GM19397 (cell line): ENCODE measurements at regions not wholly inside any gene's neighbourhood (a gene's known extent, or its start where the extent isn't known, plus 50 kb on each side); places are given as distances from the start of the nearest gene placed in this dataset.
"Not testable (repeated sequence)": the region's sequence is repeated elsewhere in the genome, so short reads cannot be mapped to it uniquely, and the experiment has no call there.

ENCODE experiments used
- ATAC-seq: cut with Tn5 transposase; IDR thresholded peaks from one replicate; pipeline ENCODE4 v1.9.1; 2021; ENCODE audit warnings: mild to moderate bottlenecking, moderate library complexity; ENCODE audit not compliant: unreplicated experiment

DNA sequence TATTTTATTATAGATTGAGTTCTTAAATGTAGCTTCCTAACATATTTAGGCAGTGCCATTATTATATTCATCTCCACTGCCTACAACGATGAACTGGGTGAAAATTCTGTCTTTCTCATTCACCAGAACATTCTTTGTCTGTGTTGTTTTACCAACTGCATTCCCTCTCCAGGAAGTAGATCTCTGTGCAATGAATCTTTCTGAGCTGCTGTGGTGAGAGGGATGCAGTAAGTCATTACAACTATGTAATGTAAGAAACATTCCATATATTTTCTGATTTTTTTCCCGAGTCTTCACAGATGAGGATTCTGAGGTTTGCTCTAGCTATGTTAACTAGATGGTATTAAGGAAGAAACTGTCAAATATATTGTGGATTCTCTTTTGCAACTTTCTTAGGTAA is 811.9 kb upstream of the PCDH7 start:
- ATAC-seq: no peak

DNA sequence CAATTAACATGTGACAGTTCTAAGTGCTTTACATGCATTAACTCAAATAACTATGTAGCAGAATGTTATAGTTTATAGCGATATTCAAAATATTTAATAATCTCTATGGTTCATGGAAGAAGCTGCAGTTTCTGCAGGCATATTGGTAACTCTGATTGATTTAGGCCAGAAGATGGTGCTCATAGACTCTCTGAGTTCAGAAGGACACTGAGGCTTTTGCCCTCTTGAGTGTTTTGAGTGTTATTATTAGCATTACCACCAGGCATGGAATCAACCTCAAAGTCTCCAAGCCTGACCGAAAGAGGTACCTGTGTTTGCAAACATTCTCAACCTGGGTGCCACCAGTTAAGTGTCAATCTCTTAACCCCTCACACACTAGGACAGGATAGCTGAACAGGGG is 792.3 kb upstream of the PCDH7 start:
- ATAC-seq: no peak

DNA sequence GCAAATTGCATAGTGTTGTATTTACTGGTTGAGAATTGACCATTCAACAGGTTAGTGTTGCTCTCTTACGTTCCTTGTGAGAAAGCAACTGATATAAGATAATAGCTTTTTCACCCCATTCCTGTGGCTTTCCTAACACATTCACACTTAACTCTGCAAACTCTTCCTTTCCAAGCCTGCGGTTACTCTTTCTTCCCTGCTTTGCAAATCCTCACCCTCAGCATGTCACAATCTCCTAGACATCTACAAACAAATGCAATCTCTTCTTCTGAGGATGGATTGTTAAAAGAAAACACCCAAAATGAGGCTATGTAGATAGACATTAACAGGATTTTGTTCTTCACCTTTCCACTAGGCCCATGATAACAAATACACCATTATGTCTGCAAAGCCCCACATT is 771.7 kb upstream of the PCDH7 start:
- ATAC-seq: no peak

DNA sequence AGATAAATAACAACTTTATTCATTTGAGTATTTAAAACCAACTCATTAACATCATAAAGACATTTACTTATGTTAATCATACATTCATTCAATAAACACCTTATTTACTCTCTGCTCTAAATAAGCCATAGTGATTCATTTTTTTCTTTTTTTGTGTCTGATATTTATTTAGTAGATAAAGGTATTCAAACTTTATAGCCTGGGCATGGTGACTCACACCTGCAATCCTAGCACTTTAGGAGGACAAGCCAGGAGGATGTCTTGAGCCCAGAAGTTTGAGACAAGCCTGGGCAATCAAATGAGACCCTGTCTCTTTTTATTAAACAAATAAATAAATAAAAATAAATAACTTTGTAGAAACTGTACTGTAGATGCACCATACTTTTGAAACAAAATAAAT is 771.3 kb upstream of the PCDH7 start:
- no peak for ATAC-seq

DNA sequence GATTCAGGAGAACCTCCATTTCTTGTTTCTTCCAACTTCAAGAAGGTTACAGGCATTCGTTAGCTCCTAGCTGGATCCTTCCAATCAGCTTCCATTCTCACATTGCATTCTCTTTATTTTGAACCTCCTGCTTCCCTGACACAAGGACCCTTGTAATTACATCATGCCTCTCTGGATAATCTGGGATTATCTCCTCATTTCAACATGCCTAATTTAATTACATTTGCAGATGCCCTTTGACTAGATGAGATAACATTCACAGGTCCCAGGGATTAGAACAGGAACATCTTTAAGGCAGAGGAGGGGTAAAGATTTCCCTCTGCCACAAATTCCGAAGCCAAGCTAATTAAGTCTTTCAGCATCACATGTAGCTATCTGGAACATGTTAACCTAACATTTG is 753.8 kb upstream of the PCDH7 start:
- ATAC-seq: no peak

DNA sequence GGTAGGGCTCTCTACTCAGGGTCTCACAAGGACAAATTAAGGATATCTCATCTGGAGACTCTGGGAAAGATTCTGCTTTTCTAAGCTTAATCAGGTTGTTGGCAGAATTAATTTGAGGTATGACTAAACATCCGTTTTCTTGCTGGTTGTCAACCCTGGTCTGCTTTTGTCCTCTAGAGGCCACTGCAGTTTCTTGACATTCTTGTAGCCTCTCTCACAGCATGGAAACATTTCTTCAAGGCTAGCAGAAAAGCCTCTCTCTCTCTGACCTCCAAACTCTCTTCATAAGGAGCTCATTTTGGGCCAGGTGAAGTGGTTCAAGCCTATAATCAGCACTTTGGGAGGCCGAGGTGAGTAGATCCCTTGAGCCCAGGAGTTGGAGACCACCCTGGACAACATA is 749.5 kb upstream of the PCDH7 start:
- ATAC-seq: no peak

DNA sequence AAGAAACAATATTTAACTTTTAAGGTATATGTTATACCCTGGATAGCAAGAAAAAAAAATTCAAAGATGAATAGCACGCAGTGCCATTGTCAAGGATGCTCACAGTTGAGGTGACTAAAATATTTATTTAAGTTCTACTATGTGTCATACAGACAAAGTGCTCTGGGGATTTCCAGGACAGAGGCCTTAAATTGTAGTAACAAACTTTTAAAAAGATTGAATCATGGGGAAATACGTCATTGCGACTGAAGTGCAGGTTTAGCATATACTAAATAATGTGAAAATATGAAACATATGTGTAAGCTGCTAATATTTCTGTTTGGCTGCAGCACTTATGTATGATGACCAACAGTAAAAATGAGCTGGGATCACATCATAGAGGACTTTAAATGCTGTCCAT is 748.0 kb upstream of the PCDH7 start:
- no peak for ATAC-seq

DNA sequence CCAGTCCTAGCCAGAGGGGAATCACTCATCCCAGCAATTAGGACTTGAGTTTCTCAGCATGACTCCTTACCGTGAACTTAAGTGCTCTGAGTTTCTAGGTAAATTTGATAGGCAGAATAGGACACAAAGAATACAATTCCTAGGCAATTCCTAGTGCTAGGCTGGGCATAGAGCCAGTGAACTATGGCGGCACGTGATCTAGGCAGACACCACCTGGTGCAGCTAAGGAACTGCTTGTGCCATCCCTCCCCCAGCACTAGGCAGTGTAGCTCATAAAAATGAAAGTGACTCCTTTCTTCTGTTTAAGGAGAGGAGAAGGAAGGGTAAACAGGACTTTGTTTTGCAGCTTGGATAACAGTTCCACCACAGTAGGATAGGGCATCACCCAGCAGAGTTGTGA is 736.3 kb upstream of the PCDH7 start:
- ATAC-seq: no peak

DNA sequence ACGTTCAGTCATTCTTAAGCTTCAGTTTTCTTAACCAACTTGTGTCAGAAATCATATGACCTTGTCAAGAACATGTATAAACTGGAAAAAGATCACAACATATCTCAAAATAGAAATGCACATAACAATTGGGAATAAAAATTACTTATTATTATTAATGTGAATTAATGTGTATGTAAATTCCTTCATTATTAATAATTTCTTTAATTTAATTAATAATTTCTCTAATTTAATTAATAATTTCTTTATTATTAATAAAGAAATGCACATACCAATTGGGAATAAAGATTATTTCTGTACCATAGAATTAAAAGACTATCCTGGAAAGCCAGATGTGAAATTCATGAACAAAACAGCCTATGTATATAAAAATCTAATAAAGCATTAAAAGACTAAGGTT is 718.5 kb upstream of the PCDH7 start:
- no peak for ATAC-seq

DNA sequence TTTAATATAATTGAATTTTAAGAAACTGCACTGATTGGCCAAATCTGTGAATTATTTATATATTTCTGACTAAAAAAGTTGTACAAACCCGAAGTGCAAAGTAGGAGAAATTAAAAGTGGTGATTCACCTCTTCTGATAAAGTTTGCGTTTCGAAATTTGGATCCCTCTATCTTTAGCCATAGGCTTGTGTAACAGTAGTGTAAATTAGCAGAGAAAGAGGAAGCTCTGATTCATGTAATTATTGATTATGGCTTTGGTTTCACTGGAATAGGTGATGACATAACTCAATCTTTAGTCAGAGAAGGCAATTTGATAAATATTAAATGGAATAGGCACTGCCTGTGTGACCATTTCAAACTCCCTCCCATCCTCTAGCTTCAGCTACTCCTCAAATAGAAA is 717.8 kb upstream of the PCDH7 start:
- no peak for ATAC-seq

DNA sequence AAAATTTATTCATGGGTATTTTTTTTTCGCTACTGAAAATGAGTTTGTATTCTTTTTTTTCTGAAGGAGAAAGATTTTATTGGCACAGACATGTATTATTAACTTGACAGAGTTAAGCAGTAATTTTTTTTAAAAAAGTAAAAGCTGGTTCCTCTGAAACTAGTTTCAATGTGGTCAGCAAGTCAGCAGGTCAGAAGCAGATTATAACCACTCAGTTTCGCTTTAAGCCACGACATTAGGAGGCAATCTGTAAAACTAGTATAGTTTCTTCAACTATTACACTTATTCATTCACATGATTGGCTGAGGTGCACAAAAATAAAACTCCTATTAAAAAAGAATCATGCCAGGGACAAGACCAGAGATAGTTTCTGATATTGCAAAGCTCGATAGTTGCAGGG is 714.2 kb upstream of the PCDH7 start:
- ATAC-seq: no peak

DNA sequence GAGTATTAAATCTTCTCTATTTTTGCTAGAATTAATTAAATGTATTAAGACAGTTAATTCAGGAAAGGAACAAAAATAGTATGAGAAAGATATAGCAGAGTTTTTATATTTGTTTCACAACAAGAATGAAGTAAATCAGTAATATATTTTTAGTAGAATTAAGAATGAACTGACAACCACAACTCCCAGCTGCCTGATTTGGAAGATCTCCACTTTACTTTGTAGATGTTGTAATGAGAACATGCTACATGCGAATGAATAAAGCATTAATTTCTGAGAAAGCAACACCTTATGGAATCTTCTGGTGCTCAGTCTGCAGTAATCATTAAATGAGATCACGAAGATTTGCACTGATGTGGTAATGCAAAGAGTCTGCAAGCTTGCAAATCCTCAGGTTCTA is 695.6 kb upstream of the PCDH7 start:
- ATAC-seq: no peak

DNA sequence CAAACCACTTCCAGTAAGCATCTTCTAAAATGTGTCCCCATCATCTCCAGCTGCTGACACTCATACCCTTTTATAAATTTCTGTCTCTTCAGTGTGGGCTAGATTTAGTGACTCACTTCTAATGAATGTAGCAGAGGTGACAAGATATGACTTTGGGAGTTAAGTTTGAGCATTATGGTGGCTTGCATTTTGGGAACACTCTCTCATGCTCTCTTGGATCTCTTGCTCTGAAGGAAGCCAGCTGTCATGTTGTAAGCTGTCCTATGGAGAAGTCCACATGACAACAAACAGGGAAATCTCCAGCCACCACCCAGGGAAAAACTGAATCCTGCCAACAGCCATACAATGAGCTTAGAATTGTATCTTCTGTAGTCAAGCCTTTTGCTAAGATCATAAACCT is 691.3 kb upstream of the PCDH7 start:
- no peak for ATAC-seq

DNA sequence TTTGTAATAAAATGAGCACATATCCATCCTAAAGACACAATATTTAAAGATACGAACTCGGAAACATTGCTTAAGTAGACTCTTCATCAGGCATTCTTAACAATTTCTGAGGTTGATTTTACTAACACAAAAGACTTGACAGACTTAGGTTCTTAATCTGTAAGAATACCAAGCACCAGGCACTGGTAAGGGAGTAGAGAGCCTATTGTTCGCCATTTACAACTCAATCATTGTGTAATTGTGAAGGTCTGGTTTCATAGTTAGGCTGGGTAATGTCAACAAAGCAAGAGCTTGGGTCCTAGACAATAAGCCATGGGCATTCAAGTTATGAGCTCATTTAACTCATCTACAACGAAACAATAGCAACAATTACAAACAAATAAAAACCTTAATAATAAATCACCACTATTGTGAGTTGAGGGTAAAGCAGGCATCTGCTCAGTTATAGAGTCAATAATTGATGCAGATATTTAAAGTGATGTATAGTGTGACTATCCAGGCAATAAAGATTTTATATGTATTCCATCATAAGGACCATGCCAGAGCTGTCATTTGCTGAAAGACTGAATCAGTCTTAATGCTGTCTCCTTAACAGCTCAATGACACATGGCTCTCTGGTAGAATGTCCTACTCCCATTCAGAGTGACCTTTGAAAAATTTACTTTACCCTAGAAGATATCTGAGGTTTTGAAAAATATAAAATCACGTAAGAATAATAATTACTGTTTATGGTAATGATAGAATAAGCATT is 664.0 kb upstream of the PCDH7 start:
- ATAC-seq: no peak

DNA sequence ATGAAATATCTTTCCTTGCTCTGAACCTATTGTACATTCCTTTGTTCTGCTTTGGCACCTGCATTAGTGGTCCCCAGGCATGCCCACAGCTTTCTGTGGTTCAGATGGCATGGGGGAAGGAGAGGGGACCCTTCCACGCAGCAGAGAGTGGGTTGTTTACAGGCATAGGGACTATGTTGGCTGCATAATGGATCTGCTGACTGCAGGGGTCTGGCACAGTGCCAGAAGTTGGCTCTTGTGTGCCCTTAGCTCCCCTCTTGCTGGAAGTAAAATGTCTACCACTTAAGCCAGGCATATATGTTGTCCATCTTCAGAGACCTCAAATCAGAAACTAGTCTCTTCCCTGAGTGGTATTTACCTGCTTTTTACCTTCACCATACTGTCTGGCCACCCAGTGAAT is 651.9 kb upstream of the PCDH7 start:
- ATAC-seq: no peak

DNA sequence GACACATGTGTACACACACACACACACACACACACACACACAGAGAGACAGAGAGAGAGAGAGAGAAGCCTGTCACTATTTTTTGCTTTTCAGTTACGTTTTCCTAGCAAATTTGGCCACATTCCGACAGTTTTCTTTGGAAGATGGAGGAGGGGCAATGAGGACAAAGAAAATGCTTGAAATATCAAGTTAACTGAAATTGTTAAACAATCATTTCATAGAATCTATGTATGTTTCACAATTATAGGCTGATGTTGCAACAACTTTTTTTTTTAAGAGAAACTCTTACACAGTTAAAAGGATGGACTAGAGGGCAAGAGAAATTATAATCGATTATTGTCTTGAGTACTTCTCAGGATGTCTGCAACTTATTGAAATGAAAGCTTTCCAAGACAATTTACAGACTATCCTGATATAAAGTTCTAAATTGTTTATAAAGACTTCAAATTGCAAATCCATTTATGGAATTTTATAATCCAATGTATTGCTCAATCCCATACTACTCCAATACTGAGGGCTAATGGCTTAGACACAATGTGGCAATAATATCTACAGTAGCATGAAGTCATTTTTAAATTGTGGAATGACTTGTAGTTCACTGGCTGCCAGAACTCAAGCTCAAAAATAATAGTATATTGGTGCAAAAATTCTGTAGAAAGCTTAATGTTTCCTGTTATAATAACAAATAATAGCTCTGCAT is 647.0 kb upstream of the PCDH7 start:
- ATAC-seq: no peak

DNA sequence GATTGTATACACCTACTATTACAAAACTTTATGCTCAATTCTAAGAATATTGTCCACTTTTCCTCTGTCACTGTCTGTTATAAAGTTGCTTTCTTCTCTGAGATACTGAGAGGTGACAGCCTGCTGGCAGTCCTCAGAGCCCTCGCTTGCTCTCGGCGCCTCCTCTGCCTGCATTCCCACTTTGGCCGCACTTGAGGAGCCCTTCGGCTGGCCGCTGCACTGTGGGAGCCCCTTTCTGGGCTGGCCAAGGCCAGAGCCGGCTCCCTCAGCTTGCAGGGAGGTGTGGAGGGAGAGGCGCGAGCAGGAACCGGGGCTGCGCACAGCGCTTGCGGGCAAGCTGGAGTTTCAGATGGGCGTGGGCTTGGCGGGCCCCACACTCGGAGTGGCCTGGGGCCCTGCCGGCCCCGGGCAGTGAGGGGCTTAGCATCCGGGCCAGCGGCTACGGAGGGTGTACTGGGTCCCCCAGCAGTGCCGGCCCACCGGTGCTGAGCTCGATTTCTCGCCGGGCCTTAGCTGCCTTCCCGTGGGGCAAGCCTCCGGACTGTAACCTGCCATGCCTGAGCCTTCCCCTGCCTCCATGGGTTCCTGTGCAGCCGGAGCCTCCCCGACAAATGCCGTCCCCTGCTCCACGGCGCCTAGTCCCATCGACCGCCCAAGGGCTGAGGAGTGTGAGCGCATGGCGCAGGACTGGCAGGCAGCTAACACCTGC is 627.6 kb upstream of the PCDH7 start:
- ATAC-seq: not testable (repeated sequence)

DNA sequence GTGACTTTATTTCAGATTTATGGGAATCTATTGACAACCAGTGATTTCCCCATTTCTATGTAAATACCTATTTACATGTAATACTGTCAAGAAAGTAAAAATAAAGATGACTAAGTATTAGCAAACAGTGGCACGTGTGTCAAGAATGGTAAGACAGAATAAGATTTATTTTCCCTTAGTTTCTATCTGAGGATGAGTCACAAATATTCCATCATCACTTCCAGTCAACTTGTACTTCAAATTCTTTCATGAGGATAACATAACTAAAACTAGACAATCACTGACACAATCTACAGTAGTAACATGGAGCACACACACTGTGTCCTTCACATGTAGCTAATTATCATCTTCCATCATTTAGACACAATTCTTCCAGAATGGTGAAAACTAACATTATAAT is 625.3 kb upstream of the PCDH7 start:
- ATAC-seq: no peak

DNA sequence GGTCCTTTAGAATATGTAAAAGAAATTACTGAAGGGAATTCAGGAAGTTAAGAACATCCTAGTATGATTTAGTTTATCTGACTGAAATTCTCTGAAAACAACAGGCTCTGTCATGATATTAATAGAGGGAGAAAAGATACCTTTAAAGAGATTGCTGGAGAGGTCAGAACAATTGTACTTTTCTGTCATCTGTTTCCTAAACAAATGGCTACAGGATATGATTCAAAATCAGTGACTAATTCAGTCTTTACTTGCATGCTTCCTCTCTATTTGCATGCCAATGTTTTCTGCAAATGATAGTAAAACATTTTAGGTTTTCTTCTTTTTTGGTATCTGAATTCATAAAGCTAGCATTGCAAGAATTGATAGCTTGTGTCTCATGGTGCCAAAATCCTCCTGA is 616.7 kb upstream of the PCDH7 start:
- no peak for ATAC-seq

DNA sequence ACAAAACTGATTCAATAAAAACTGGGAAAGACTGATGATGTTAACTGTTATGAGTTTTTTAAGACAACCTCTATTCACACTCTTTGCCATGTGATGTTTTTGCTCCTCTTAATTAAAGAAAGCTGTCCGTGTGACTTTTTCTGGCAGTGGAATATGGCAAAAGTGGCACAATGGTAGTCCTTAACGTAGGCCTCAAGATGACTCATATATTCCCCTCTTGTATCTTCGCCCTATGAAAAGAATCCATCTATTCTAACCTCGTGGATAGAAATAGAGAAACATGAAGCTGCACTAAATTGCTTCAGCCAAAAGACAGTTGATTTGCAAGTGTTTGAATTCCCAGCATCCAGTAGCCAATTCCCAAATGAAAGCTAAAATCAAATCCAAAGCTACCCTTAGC is 603.8 kb upstream of the PCDH7 start:
- no peak for ATAC-seq

DNA sequence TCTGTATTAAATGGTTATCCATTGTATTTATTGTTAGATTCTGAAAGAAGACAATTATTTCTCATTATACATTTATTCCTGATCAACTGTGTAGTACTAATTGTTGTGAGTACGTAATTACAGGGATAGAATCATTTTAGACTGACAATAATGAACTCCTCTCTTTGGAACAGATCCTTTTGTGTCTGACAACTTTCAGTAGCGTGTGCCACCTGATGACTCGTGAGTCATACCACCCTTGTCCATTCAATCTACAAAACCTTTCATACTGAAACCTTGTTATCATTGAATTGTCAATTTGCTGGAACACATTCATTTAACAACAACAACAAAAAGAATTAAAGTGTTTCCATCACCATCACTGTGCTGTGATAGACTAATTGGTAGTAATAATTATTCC is 602.7 kb upstream of the PCDH7 start:
- ATAC-seq: no peak

DNA sequence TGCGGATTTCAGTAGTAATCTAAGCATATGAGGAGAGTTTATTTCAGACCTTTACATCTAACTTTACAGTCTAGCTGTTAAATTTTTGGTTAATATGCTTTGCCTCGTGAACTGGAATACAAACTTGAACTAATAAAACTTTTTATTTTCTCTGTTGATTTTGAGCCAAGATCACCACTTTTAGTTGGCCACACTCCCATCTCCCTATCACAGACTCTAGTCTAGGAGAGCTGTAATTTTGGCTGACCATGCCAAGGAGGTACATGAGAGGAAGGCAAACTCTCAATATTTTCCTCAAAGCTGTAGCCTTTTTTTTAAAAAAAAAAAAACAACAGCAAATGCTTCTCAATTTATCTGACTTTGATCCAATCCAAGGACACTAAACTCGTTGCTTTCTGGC is 597.5 kb upstream of the PCDH7 start:
- no peak for ATAC-seq
